Gastroesophageal sphincter (tissue), 3 donors: ENCODE measurements at regions not wholly inside any gene's neighbourhood (a gene's known extent, or its start where the extent isn't known, plus 50 kb on each side); places are given as distances from the start of the nearest gene placed in this dataset.

Experiments used
- CTCF ChIP-seq, 4 experiments: fragments of 200-600 bp in 2 of 4; fragments of 450-650 bp in 2 of 4; sonication (generic) in 1 of 4; IDR thresholded peaks; one replicate each; pipeline ENCODE4 v1.5.1; 2017 to 2019; ENCODE audit warnings: antibody characterized with exemption in 4 of 4, mild to moderate bottlenecking in 2 of 4, moderate library complexity in 2 of 4
- EP300 ChIP-seq: sonication (generic); formaldehyde crosslinking; IDR thresholded peaks from one replicate; pipeline ENCODE4 v1.6.1; 2017; ENCODE audit warnings: antibody characterized with exemption, mild to moderate bottlenecking
- POLR2A ChIP-seq, 2 donors: fragments of 450-650 bp; IDR thresholded peaks; one replicate each; pipeline ENCODE4 v1.6.1; 2017; ENCODE audit warnings: antibody characterized with exemption in 2 of 2, mild to moderate bottlenecking in 2 of 2, moderate library complexity in 1 of 2

- TF ChIP-seq CTCF (IDR thresholded peaks at IDR 0.05) (no peak), EP300 (no peak), POLR2A (IDR thresholded peaks at IDR 0.05) (no peak)
Observed at GRCh38 chr4:62387808-62388207, 1187.7 kb downstream of the ADGRL3 start.
